GM12878 (cell line): ENCODE measurements at regions not wholly inside any gene's neighbourhood (a gene's known extent, or its start where the extent isn't known, plus 50 kb on each side); places are given as distances from the start of the nearest gene placed in this dataset.

ENCODE experiments used
- ATAC-seq: fragments of 200-7000 bp; cut with Tn5 transposase; 3 replicates; pipeline ENCODE4 v1.9.1; 2020; ENCODE audit warnings: mild to moderate bottlenecking, moderate library complexity
- BruUV-seq: library from RNA; stranded (reverse); fragments of 400-500 nt; replicated peaks from 2 replicates; lab custom pipeline; 2021; lab: Mats Ljungman, UMichigan
- CTCF ChIA-PET: fragments of 300-600 bp; sonication (Branson Sonifier 250); formaldehyde crosslinking; extraction: SDS; loops from one replicate; lab custom pipeline; 2021; ENCODE audit warnings: inconsistent platforms; lab: Yijun Ruan, JAX
- POLR2A ChIA-PET: fragments of 350-600 bp; formaldehyde crosslinking; extraction: SDS; loops from one replicate; lab custom pipeline; 2021; ENCODE audit warnings: inconsistent platforms; lab: Charles Lee
- RAD21 ChIA-PET: fragments of 300-600 bp; sonication (Branson Sonifier 250); formaldehyde crosslinking; loops from one replicate; lab custom pipeline; 2023; ENCODE audit warnings: antibody characterized with exemption; ENCODE audit not compliant: unreplicated experiment; lab: Charles Lee
- SMC1A ChIA-PET: fragments of 300-600 bp; sonication (Branson Sonifier 250); formaldehyde crosslinking; loops from one replicate; lab custom pipeline; 2023; ENCODE audit not compliant: unreplicated experiment, uncharacterized antibody; lab: Charles Lee
- DNase-seq: peaks from one replicate; pipeline ENCODE4 v3.0.0-alpha.2; 2011; ENCODE audit warnings: low read depth, low spot score
- FAIRE-seq: peaks from 3 replicates; lab custom pipeline; 2011; peaks lifted over from hg19 to GRCh38; lab: Jason Lieb, UNC
- H2AFZ ChIP-seq: 2 replicates; pipeline ENCODE4 v1.6.0; 2011; ENCODE audit warnings: low read depth, low read length, control low read depth; ENCODE audit not compliant: control insufficient read depth
- H3K27ac ChIP-seq: 2 replicates; pipeline ENCODE4 v1.5.1; 2011; ENCODE audit warnings: control low read depth; ENCODE audit not compliant: control insufficient read depth, insufficient read depth
- H3K27me3 ChIP-seq, 2 experiments: replicated peaks in 1 of 2; 2 replicates each; pipeline versions ENCODE4 v1.6.0 to v1.6.1; 2011; ENCODE audit warnings: low read length in 1 of 2; ENCODE audit not compliant: control insufficient read depth in 2 of 2, insufficient read depth in 2 of 2
- H3K36me3 ChIP-seq, 2 experiments: 2 replicates each; pipeline ENCODE4 v1.5.1; 2011; ENCODE audit warnings: low read length in 1 of 2; ENCODE audit not compliant: control insufficient read depth in 2 of 2, insufficient read depth in 2 of 2
- H3K4me1 ChIP-seq: 2 replicates; pipeline ENCODE4 v1.6.1; 2011; ENCODE audit warnings: mild to moderate bottlenecking, low read length, moderate library complexity, mixed read lengths; ENCODE audit not compliant: control insufficient read depth, insufficient read depth
- H3K4me2 ChIP-seq: 2 replicates; pipeline ENCODE4 v1.6.0; 2011; ENCODE audit warnings: control low read depth; ENCODE audit not compliant: control insufficient read depth, insufficient read depth
- H3K4me3 ChIP-seq: fragments of 200-600 bp; sonication (generic); 2 replicates; pipeline ENCODE4 v1.5.1; 2016
- H3K79me2 ChIP-seq: 2 replicates; pipeline ENCODE4 v1.6.0; 2011; ENCODE audit warnings: low read length; ENCODE audit not compliant: control insufficient read depth, insufficient read depth
- H3K9ac ChIP-seq: 2 replicates; pipeline ENCODE4 v1.8.0; 2011; ENCODE audit warnings: low read length, control low read depth, mixed read lengths; ENCODE audit not compliant: control insufficient read depth, insufficient read depth
- H3K9me3 ChIP-seq: replicated peaks from 3 replicates; pipeline ENCODE4 v1.5.1; 2011; ENCODE audit warnings: mild to moderate bottlenecking, low read length; ENCODE audit not compliant: control insufficient read depth, insufficient read depth
- H4K20me1 ChIP-seq: 2 replicates; pipeline ENCODE4 v1.6.0; 2011; ENCODE audit not compliant: control insufficient read depth, insufficient read depth
- ATF3 ChIP-seq: IDR thresholded peaks from 2 replicates; pipeline ENCODE4 v1.6.1; 2011; ENCODE audit warnings: low read depth, mild to moderate bottlenecking, low read length, moderate library complexity, borderline replicate concordance; ENCODE audit errors: extremely low read depth
- ATF7 ChIP-seq: fragments of 450-650 bp; IDR thresholded peaks from 2 replicates; pipeline ENCODE4 v1.6.1; 2016; ENCODE audit warnings: low read depth, mild to moderate bottlenecking
- FOXK2 ChIP-seq: fragments of 450-650 bp; IDR thresholded peaks from 2 replicates; pipeline ENCODE4 v1.6.1; 2017; ENCODE audit warnings: mild to moderate bottlenecking, moderate library complexity
- FOXM1 ChIP-seq: IDR thresholded peaks from 2 replicates; pipeline ENCODE4 v1.6.1; 2012; ENCODE audit warnings: low read depth, mild to moderate bottlenecking, inconsistent platforms, low read length, moderate library complexity
- NFYB ChIP-seq: IDR thresholded peaks from 2 replicates; pipeline ENCODE4 v1.6.1; 2011; ENCODE audit warnings: low read depth, mild to moderate bottlenecking, low read length, improper control_type of control experiment, moderate library complexity; ENCODE audit not compliant: insufficient read depth
- NKRF ChIP-seq: fragments of 450-650 bp; conservative IDR thresholded peaks from 2 replicates; pipeline ENCODE4 v1.6.1; 2017; ENCODE audit warnings: mild to moderate bottlenecking, moderate library complexity
- SPI1 ChIP-seq: IDR thresholded peaks from 2 replicates; pipeline ENCODE4 v1.6.1; 2011; ENCODE audit warnings: low read depth, mild to moderate bottlenecking, low read length, moderate library complexity, borderline replicate concordance; ENCODE audit not compliant: insufficient read depth
- TCF3 ChIP-seq: IDR thresholded peaks from 2 replicates; pipeline ENCODE4 v1.6.1; 2012; ENCODE audit warnings: low read depth, mild to moderate bottlenecking, low read length, borderline replicate concordance; ENCODE audit not compliant: insufficient read depth
- WGBS: methylation state at CpG from one replicate; pipeline ENCODE4 v1.1.6; 2016; ENCODE audit warnings: low lambda C conversion rate; ENCODE audit not compliant: insufficient replicate concordance, insufficient coverage; ENCODE audit errors: missing lambda C conversion rate; 5-methylcytosine and 5-hydroxymethylcytosine counted together
- in situ Hi-C: fragments of 300-500 bp; cut with MboI; formaldehyde crosslinking; loops from 9 replicates; pipeline ENCODE4 v1.14.3; 2018; ENCODE audit warnings: mixed read lengths
- intact Hi-C: fragments of 100-400 bp; cut with micrococcal nuclease; formaldehyde crosslinking; loops from one replicate; pipeline ENCODE4 v1.14.2; 2022; ENCODE audit not compliant: unreplicated experiment
- TF ChIP-seq, protein P1 (sequence below): IDR thresholded peaks from 2 replicates; pipeline ENCODE4 v1.6.1; 2012; ENCODE audit warnings: low read depth, low read length, improper control_type of control experiment

DNA sequence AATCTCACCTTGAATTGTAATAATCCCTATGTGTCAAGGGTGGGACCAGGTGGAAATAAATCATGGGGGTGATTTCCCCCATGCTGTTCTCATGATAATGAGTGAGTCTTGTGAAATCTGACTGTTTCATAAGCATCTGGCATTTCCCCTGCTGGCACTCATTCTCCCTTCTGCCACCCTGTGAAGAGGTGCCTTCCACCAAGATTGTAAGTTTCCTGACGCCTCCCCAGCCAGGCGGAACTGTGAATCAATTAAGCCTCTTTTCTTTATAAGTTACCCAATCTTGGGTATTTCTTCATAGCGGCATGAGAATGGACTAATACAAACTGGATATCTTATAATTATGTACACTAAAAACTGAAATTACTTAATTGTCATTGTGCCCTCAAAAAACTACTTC lies 189.2 kb upstream of the API5 start (continued):
- TF ChIP-seq NFYB = no peak
- TF ChIP-seq FOXK2 = no peak

DNA sequence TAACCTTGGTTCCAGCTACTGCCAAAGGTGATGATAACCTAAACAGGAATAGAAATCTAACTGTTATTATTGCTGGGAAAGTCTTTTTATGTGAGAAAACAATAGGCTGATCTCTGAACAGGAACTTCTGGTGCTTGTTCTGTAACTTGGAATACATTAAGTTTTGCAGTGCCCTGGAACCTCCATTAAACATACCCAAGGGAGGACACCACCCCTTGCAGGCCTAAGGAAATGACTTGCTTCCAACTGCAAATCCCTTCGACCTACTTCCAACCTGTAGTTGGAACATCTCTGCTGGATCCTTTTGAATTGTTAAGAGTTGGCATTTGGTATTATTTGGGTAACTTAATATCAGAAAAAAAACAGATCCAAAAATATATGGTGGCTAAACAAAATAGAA lies 188.4 kb upstream of the API5 start:
- BruUV-seq = no TSS peak
- intact Hi-C loops = no loop called here
- H4K20me1 ChIP-seq = no peaks in the 10 kb centered on the region
- H3K9ac ChIP-seq = no peak overlapping the region
- in situ Hi-C loops = no loop called here
- no peak overlapping the region for H3K4me3 ChIP-seq
- no peak overlapping the region for H3K27ac ChIP-seq
- no peak for DNase-seq
- POLR2A ChIA-PET = no interaction called here
- no peaks in the 10 kb centered on the region; the same call in 2 of the 3 replicates for H3K9me3 ChIP-seq
- no peaks in the 10 kb centered on the region for H3K79me2 ChIP-seq
- FAIRE-seq = no peak
- WGBS = 0% methylated on average over 1 of the region's 1 CpG
- H3K36me3 ChIP-seq = no peaks in the 10 kb centered on the region
- CTCF ChIA-PET = no interaction called here
- SMC1A ChIA-PET = no interaction called here
- no peak overlapping the region for H2AFZ ChIP-seq
- RAD21 ChIA-PET = no interaction called here
- no peaks in the 10 kb centered on the region for H3K4me1 ChIP-seq
- no peak for ATAC-seq
- H3K27me3 ChIP-seq = no peaks in the 10 kb centered on the region
- H3K4me2 ChIP-seq = no peak overlapping the region
- TF ChIP-seq ATF3 (no peak), ATF7 (no peak), TCF3 (no peak), FOXM1 (no peak), NKRF (no peak), SPI1 (no peak)
- TF ChIP-seq, protein P1, sequence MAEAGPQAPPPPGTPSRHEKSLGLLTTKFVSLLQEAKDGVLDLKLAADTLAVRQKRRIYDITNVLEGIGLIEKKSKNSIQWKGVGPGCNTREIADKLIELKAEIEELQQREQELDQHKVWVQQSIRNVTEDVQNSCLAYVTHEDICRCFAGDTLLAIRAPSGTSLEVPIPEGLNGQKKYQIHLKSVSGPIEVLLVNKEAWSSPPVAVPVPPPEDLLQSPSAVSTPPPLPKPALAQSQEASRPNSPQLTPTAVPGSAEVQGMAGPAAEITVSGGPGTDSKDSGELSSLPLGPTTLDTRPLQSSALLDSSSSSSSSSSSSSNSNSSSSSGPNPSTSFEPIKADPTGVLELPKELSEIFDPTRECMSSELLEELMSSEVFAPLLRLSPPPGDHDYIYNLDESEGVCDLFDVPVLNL = no peak
